Memory B cell (primary cell): ENCODE measurements at regions not wholly inside any gene's neighbourhood (a gene's known extent, or its start where the extent isn't known, plus 50 kb on each side); places are given as distances from the start of the nearest gene placed in this dataset.
"Not testable (repeated sequence)": the region's sequence is repeated elsewhere in the genome, so short reads cannot be mapped to it uniquely, and the experiment has no call there.

ENCODE experiments used
- ATAC-seq: fragments of 150-1000 bp; cut with Tn5 transposase; 2 replicates; pipeline ENCODE4 v1.10.0; 2021; ENCODE audit warnings: low read depth, mild to moderate bottlenecking, moderate library complexity
- DNase-seq, 2 donors: peaks; one replicate each; pipeline ENCODE4 v3.0.0; 2022; ENCODE audit warnings: low spot score in 2 of 2
- H3K27ac Mint-ChIP-seq: one replicate; pipeline ENCODE4 v1.8.0; 2022; ENCODE audit warnings: mild to moderate bottlenecking, moderate library complexity, mixed read lengths
- H3K27me3 Mint-ChIP-seq: one replicate; pipeline ENCODE4 v1.8.0; 2022; ENCODE audit warnings: mixed read lengths
- H3K36me3 Mint-ChIP-seq: one replicate; pipeline ENCODE4 v1.8.0; 2022; ENCODE audit warnings: mild to moderate bottlenecking, mixed read lengths
- H3K4me1 Mint-ChIP-seq: one replicate; pipeline ENCODE4 v1.8.0; 2022; ENCODE audit warnings: mixed read lengths
- H3K4me3 Mint-ChIP-seq: one replicate; pipeline ENCODE4 v1.8.0; 2022; ENCODE audit warnings: mild to moderate bottlenecking, moderate library complexity, mixed read lengths
- H3K9me3 Mint-ChIP-seq: one replicate; pipeline ENCODE4 v1.8.0; 2022; ENCODE audit warnings: mixed read lengths

GRCh38 chrX:113868711-113869110, 715.2 kb upstream of the HTR2C start:
- no peak for ATAC-seq

GRCh38 chrX:113868177-113868576, 715.7 kb upstream of the HTR2C start:
- no peaks in the 10 kb centered on the region for H3K36me3 Mint-ChIP-seq
- H3K9me3 Mint-ChIP-seq: no peaks in the 10 kb centered on the region
- peak overlapping the region; percentile 67 for H3K4me3 Mint-ChIP-seq
- peak overlapping the region; percentile 78 for H3K27ac Mint-ChIP-seq
- ATAC-seq (no peak), DNase-seq (no peak)
- no peaks in the 10 kb centered on the region for H3K27me3 Mint-ChIP-seq
- H3K4me1 Mint-ChIP-seq: peaks cover 6% of the 10 kb centered on the region

More at GRCh38 chrX:113868711-113869110, 715.2 kb upstream of the HTR2C start:
- no peak for DNase-seq
- peaks cover 6% of the 10 kb centered on the region for H3K4me1 Mint-ChIP-seq
- H3K9me3 Mint-ChIP-seq: no peaks in the 10 kb centered on the region
- no peaks in the 10 kb centered on the region for H3K27me3 Mint-ChIP-seq
- no peaks in the 10 kb centered on the region for H3K36me3 Mint-ChIP-seq
- no peak overlapping the region for H3K4me3 Mint-ChIP-seq
- H3K27ac Mint-ChIP-seq: no peak overlapping the region

DNA sequence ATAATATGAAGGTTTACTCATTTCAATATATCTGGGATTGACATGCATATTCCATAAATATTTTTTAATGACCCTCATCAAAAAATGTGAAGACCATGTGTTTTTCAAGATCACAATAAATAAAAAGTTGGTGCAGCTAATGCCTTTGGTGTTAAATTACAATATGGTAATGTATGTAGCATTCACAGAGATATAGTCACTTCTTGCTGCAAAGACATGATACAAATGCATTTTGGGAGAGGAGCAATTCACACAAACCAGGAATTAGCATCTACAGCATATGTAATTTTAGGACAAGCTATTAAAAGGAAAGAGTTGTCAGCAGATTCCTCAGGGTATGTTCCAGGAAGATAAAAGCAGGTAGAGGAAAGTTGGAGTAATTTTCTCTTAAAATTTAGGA, 734.5 kb upstream of the HTR2C start:
- H3K9me3 Mint-ChIP-seq: no peaks in the 10 kb centered on the region
- no peak for DNase-seq
- H3K4me1 Mint-ChIP-seq: no peaks in the 10 kb centered on the region
- no peak overlapping the region for H3K27ac Mint-ChIP-seq
- no peaks in the 10 kb centered on the region for H3K36me3 Mint-ChIP-seq
- H3K4me3 Mint-ChIP-seq: no peak overlapping the region
- H3K27me3 Mint-ChIP-seq: no peaks in the 10 kb centered on the region
- ATAC-seq: no peak

GRCh38 chrX:113833096-113834055, 750.5 kb upstream of the HTR2C start:
- Mint-ChIP-seq H3K9me3 (peaks cover 1% of the 10 kb centered on the region), H3K4me1 (peaks cover 5% of the 10 kb centered on the region), H3K4me3 (no peak overlapping the region), H3K27ac (no peak overlapping the region), H3K27me3 (no peaks in the 10 kb centered on the region), H3K36me3 (peaks cover 1% of the 10 kb centered on the region)
- DNase-seq (no peak), ATAC-seq (no peak)

- H3K27ac Mint-ChIP-seq: no peak overlapping the region
- no peak overlapping the region for H3K4me3 Mint-ChIP-seq
- H3K27me3 Mint-ChIP-seq: no peaks in the 10 kb centered on the region
- ATAC-seq (no peak), DNase-seq (no peak)
- no peaks in the 10 kb centered on the region for H3K9me3 Mint-ChIP-seq
- H3K4me1 Mint-ChIP-seq: no peaks in the 10 kb centered on the region
- H3K36me3 Mint-ChIP-seq: no peaks in the 10 kb centered on the region
These were observed 755.4 kb upstream of the HTR2C start for GRCh38 chrX:113828470-113828869.

- H3K27ac Mint-ChIP-seq: no peak overlapping the region
These were observed 765.5 kb upstream of the HTR2C start for GRCh38 chrX:113818346-113818745.

GRCh38 chrX:113804819-113805218, 779.1 kb upstream of the HTR2C start:
- Mint-ChIP-seq H3K36me3 (no peaks in the 10 kb centered on the region), H3K9me3 (no peaks in the 10 kb centered on the region), H3K4me3 (no peak overlapping the region), H3K27me3 (no peaks in the 10 kb centered on the region), H3K27ac (no peak overlapping the region), H3K4me1 (no peaks in the 10 kb centered on the region)
- ATAC-seq (no peak), DNase-seq (no peak)

More at GRCh38 chrX:113818346-113818745, 765.5 kb upstream of the HTR2C start:
- H3K36me3 Mint-ChIP-seq: peaks cover 8% of the 10 kb centered on the region
- no peak for DNase-seq
- no peaks in the 10 kb centered on the region for H3K4me1 Mint-ChIP-seq
- H3K4me3 Mint-ChIP-seq: no peak overlapping the region
- H3K27me3 Mint-ChIP-seq: no peaks in the 10 kb centered on the region
- peaks cover 9% of the 10 kb centered on the region for H3K9me3 Mint-ChIP-seq
- no peak for ATAC-seq

GRCh38 chrX:113804291-113804690, 779.6 kb upstream of the HTR2C start:
- ATAC-seq (no peak), DNase-seq (no peak)
- Mint-ChIP-seq H3K27me3 (no peaks in the 10 kb centered on the region), H3K27ac (no peak overlapping the region), H3K9me3 (no peaks in the 10 kb centered on the region), H3K4me1 (no peaks in the 10 kb centered on the region), H3K36me3 (no peaks in the 10 kb centered on the region), H3K4me3 (no peak overlapping the region)

DNA sequence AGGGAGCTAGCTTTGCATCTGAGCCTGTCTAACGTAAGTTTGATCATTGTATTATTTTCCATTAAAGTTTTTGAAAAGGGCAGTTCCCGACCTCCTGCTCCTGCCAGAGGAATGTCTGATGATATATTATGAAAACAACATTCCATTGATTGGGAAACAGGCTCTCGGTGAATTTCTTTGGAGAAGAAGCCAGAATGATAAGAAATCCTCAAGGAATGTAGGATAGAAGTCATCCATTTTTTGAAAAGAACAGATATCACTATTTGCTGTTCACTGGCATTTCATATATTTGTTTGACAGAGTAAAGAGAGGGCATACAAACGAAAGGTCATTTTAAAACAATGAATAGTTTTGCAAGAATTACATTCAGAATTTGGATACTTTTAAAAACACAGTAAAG, 781.0 kb upstream of the HTR2C start:
- no peak overlapping the region for H3K4me3 Mint-ChIP-seq
- no peaks in the 10 kb centered on the region for H3K4me1 Mint-ChIP-seq
- no peak overlapping the region for H3K27ac Mint-ChIP-seq
- ATAC-seq: no peak
- no peak for DNase-seq
- H3K9me3 Mint-ChIP-seq: no peaks in the 10 kb centered on the region
- no peaks in the 10 kb centered on the region for H3K36me3 Mint-ChIP-seq
- H3K27me3 Mint-ChIP-seq: no peaks in the 10 kb centered on the region

- ATAC-seq: peak; percentile 29
These were observed 782.9 kb upstream of the HTR2C start for GRCh38 chrX:113800955-113801354.

GRCh38 chrX:113793563-113793962, 790.3 kb upstream of the HTR2C start:
- ATAC-seq (no peak), DNase-seq (no peak)
- Mint-ChIP-seq H3K27me3 (no peaks in the 10 kb centered on the region), H3K36me3 (no peaks in the 10 kb centered on the region), H3K4me3 (no peak overlapping the region), H3K27ac (no peak overlapping the region), H3K9me3 (no peaks in the 10 kb centered on the region), H3K4me1 (peaks cover 4% of the 10 kb centered on the region)

More at GRCh38 chrX:113800955-113801354, 782.9 kb upstream of the HTR2C start:
- Mint-ChIP-seq H3K27me3 (no peaks in the 10 kb centered on the region), H3K36me3 (no peaks in the 10 kb centered on the region), H3K4me1 (no peaks in the 10 kb centered on the region), H3K27ac (no peak overlapping the region), H3K9me3 (no peaks in the 10 kb centered on the region), H3K4me3 (no peak overlapping the region)
- no peak for DNase-seq

- peaks cover 8% of the 10 kb centered on the region for H3K4me1 Mint-ChIP-seq
- no peaks in the 10 kb centered on the region for H3K36me3 Mint-ChIP-seq
- DNase-seq (no peak), ATAC-seq (no peak)
- no peaks in the 10 kb centered on the region for H3K9me3 Mint-ChIP-seq
- no peaks in the 10 kb centered on the region for H3K27me3 Mint-ChIP-seq
- no peak overlapping the region for H3K4me3 Mint-ChIP-seq
- H3K27ac Mint-ChIP-seq: no peak overlapping the region
These were observed 792.9 kb upstream of the HTR2C start for GRCh38 chrX:113790987-113791386.

DNA sequence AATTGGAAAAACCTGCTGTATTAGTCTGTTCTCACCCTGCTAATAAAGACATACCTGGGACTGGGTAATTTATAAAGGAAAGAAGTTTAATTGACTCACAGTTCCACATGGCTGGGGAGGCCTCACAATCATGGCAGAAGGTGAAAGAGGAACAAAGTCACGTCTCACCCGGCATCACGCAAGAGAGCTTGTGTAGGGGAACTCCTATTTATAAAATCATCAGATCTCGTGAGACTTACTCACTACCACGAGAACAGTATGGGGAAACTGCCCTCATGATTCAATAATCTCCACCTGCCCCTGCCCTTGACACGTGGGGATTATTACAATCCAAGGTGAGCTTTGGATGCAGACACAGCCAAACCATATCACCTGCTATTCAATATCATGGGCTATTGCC, 799.1 kb upstream of the HTR2C start:
- H3K4me3 Mint-ChIP-seq, H3K27me3 Mint-ChIP-seq, H3K4me1 Mint-ChIP-seq, H3K36me3 Mint-ChIP-seq, H3K9me3 Mint-ChIP-seq: not testable (repeated sequence)
- peak overlapping the region; percentile 75 for H3K27ac Mint-ChIP-seq
- DNase-seq (peak in 1 of 2 donors; percentile 15), ATAC-seq (peak; percentile 95)

- Mint-ChIP-seq H3K4me3 (no peak overlapping the region), H3K36me3 (no peaks in the 10 kb centered on the region), H3K4me1 (no peaks in the 10 kb centered on the region), H3K27me3 (no peaks in the 10 kb centered on the region), H3K9me3 (peaks cover 2% of the 10 kb centered on the region), H3K27ac (no peak overlapping the region)
- DNase-seq (no peak), ATAC-seq (no peak)
These were observed 813.1 kb upstream of the HTR2C start for GRCh38 chrX:113770806-113771205.

DNA sequence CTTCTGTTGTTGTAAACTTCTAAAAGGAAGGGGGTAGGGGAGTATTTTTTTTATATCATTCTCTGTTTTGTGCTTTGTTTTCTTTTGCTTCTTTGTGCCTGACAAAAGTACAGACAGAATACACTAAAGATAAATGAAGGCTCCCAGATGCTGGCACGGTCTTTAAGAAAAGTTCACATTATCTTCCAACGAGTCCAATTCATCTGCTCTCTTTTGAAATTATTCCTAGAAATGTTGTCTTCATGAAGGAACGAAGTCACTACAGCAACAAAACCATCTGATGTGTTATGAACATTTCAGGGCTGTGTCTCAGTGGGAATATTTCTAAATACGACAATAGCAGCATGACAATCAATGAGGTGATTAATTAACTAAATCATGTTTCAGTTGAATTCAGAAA, 813.8 kb upstream of the HTR2C start:
- Mint-ChIP-seq H3K27me3 (no peaks in the 10 kb centered on the region), H3K27ac (peak overlapping the region; percentile 53), H3K4me3 (no peak overlapping the region), H3K36me3 (no peaks in the 10 kb centered on the region), H3K9me3 (peaks cover 2% of the 10 kb centered on the region), H3K4me1 (no peaks in the 10 kb centered on the region)
- DNase-seq (no peak), ATAC-seq (no peak)
